Lower leg skin (tissue), 3 donors: ENCODE measurements at regions not wholly inside any gene's neighbourhood (a gene's known extent, or its start where the extent isn't known, plus 50 kb on each side); places are given as distances from the start of the nearest gene placed in this dataset.
"Not testable (repeated sequence)": the region's sequence is repeated elsewhere in the genome, so short reads cannot be mapped to it uniquely, and the experiment has no call there.

Source experiments
- CTCF ChIP-seq, 3 donors: fragments of 450-650 bp; IDR thresholded peaks; one replicate each; pipeline ENCODE4 v1.5.1; 2016; ENCODE audit warnings: antibody characterized with exemption in 3 of 3, mild to moderate bottlenecking in 3 of 3, moderate library complexity in 2 of 3
- POLR2A ChIP-seq, 2 donors: fragments of 450-650 bp; IDR thresholded peaks; one replicate each; pipeline ENCODE4 v1.6.1; 2016 to 2017; ENCODE audit warnings: antibody characterized with exemption in 2 of 2, mild to moderate bottlenecking in 1 of 2, moderate library complexity in 1 of 2

DNA sequence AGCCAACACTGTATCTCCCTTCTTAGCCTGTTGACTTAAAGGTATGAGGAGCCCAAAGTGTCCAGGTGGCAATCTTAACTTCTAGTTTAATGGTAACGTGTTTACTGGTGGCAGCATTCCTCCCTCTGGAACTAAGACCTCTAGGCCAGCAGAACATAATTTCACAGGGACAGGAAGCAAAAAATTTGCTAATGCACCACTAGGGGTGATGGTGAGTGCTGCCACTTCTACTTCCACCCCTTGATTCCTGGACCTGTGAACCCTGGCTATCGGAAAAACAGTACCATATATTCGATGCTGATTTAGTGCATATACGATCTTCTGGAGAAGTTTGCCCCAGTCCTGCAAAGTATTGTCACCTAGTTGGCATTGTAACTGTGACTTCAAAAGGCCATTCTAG lies 743.2 kb upstream of the RGMB start:
- TF ChIP-seq CTCF, POLR2A (IDR thresholded peaks at IDR 0.05): not testable (repeated sequence)
